HepG2 (cell line): ENCODE measurements at regions not wholly inside any gene's neighbourhood (a gene's known extent, or its start where the extent isn't known, plus 50 kb on each side); places are given as distances from the start of the nearest gene placed in this dataset.
A peak's percentile ranks its signal among the peaks of the same experiment; 100 is the strongest.

ENCODE experiments used
- ATAC-seq: fragments of 200-7000 bp; cut with Tn5 transposase; 3 replicates; pipeline ENCODE4 v1.9.1; 2020; ENCODE audit warnings: mild to moderate bottlenecking, moderate library complexity
- BruUV-seq: library from RNA; stranded (reverse); fragments of 400-500 nt; replicated peaks from 2 replicates; lab custom pipeline; 2021; lab: Mats Ljungman, UMichigan
- CTCF ChIA-PET: fragments of 300-600 bp; formaldehyde crosslinking; extraction: SDS; loops from one replicate; lab custom pipeline; 2021; ENCODE audit warnings: low total read pairs, inconsistent platforms, low intra/inter-chr PET ratio; lab: Yijun Ruan, JAX
- POLR2A ChIA-PET: fragments of 350-600 bp; sonication (Branson Sonifier 250); formaldehyde crosslinking; loops from one replicate; lab custom pipeline; 2020; ENCODE audit warnings: antibody characterized with exemption, inconsistent platforms; lab: Yijun Ruan, JAX
- DNase-seq: peaks from one replicate; pipeline ENCODE4 v3.0.0-alpha.2; 2015; ENCODE audit warnings: low spot score
- FAIRE-seq: peaks from 3 replicates; lab custom pipeline; 2011; peaks lifted over from hg19 to GRCh38; lab: Jason Lieb, UNC
- H2AFZ ChIP-seq: one replicate; pipeline ENCODE4 v1.6.1; 2011; ENCODE audit warnings: low read length, inconsistent platforms
- H3K27ac ChIP-seq: fragments of 300-600 bp; 3 replicates; pipeline ENCODE4 v1.8.0; 2011; ENCODE audit warnings: mixed run types, mild to moderate bottlenecking, mixed read lengths, low read length, inconsistent platforms; ENCODE audit not compliant: insufficient read depth; ENCODE audit errors: extremely low read length
- H3K27me3 ChIP-seq, 2 experiments: fragments of 200-600 bp in 1 of 2; 2 replicates in 1 of 2; 3 replicates in 1 of 2; pipeline versions ENCODE4 v1.6.0 to v1.8.0; 2011; ENCODE audit warnings: low read length in 2 of 2, mild to moderate bottlenecking in 2 of 2, moderate library complexity in 2 of 2, inconsistent platforms in 1 of 2; ENCODE audit not compliant: insufficient read depth in 2 of 2, control insufficient read depth in 1 of 2
- H3K36me3 ChIP-seq, 2 experiments: fragments of 200-600 bp in 1 of 2; replicated peaks in 1 of 2; 2 replicates in 1 of 2; 3 replicates in 1 of 2; pipeline versions ENCODE4 v1.5.1 to v1.8.0; 2011; ENCODE audit warnings: low read length in 2 of 2, inconsistent platforms in 1 of 2; ENCODE audit not compliant: insufficient read depth in 2 of 2, control insufficient read depth in 1 of 2
- H3K4me1 ChIP-seq: 2 replicates; pipeline ENCODE4 v1.5.1; 2012; ENCODE audit warnings: low read length, inconsistent platforms; ENCODE audit not compliant: insufficient read depth
- H3K4me2 ChIP-seq: 2 replicates; pipeline ENCODE4 v1.6.0; 2011; ENCODE audit warnings: low read depth, low read length, inconsistent platforms
- H3K4me3 ChIP-seq, 3 experiments: fragments of 200-600 bp in 1 of 3; sonication (generic), shearing (Covaris generic) in 1 of 3; replicated peaks in 1 of 3; 2 replicates each; pipeline ENCODE4 v1.5.1; 2011 to 2016; ENCODE audit warnings: low read length in 3 of 3, inconsistent platforms in 2 of 3, low read depth in 2 of 3, mild to moderate bottlenecking in 2 of 3, control low read depth in 1 of 3, mixed read lengths in 1 of 3; ENCODE audit not compliant: insufficient read depth in 1 of 3
- H3K79me2 ChIP-seq: one replicate; pipeline ENCODE4 v1.6.1; 2011; ENCODE audit warnings: low read length, inconsistent platforms; ENCODE audit not compliant: insufficient read depth
- H3K9ac ChIP-seq: 2 replicates; pipeline ENCODE4 v1.6.0; 2011; ENCODE audit warnings: mild to moderate bottlenecking, low read depth, low read length, inconsistent platforms; ENCODE audit not compliant: insufficient read depth
- H3K9me3 ChIP-seq: 2 replicates; pipeline ENCODE4 v1.5.1; 2012; ENCODE audit warnings: mild to moderate bottlenecking, low read length
- H4K20me1 ChIP-seq: 2 replicates; pipeline ENCODE4 v1.6.0; 2011; ENCODE audit warnings: inconsistent platforms, mild to moderate bottlenecking, low read length, moderate library complexity; ENCODE audit not compliant: insufficient read depth
- ATRX ChIP-seq: sonication (generic); formaldehyde crosslinking; IDR thresholded peaks from 2 replicates; pipeline ENCODE4 v1.4.0; 2020; ENCODE audit warnings: missing genetic modification reagents, borderline replicate concordance
- BCL6 ChIP-seq: IDR thresholded peaks from 2 replicates; pipeline ENCODE4 v1.6.1; 2016; ENCODE audit warnings: missing genetic modification reagents, missing compliant biosample characterization
- CEBPB ChIP-seq: IDR thresholded peaks from 2 replicates; pipeline ENCODE4 v1.6.1; 2011; ENCODE audit warnings: low read depth, low read length, improper control_type of control experiment, borderline replicate concordance
- HOXA5 ChIP-seq: sonication (generic); formaldehyde crosslinking; IDR thresholded peaks from 2 replicates; pipeline ENCODE4 v1.4.0; 2020; ENCODE audit warnings: missing genetic modification reagents
- SCMH1 ChIP-seq: sonication (generic); formaldehyde crosslinking; IDR thresholded peaks from 2 replicates; pipeline ENCODE4 v1.9.0; 2021; ENCODE audit warnings: missing genetic modification reagents, mild to moderate bottlenecking, borderline replicate concordance
- WGBS: methylation state at CpG from one replicate; pipeline ENCODE4 v1.1.6; 2017; ENCODE audit warnings: low lambda C conversion rate; 5-methylcytosine and 5-hydroxymethylcytosine counted together
- in situ Hi-C: cut with HindIII; loops from 2 replicates; pipeline ENCODE4 v1.10.0; 2017; ENCODE audit warnings: low pct_unique_long_range_greater_than_20kb; ENCODE audit not compliant: extremely low pct_ligation_motif_present
- intact Hi-C: fragments of 100-400 bp; cut with micrococcal nuclease; formaldehyde crosslinking; loops from one replicate; pipeline ENCODE4 v1.10.0; 2022; ENCODE audit not compliant: unreplicated experiment
- TF ChIP-seq, protein P1 (sequence below): sonication (generic); formaldehyde crosslinking; IDR thresholded peaks from 2 replicates; pipeline ENCODE4 v1.9.0; 2021; ENCODE audit warnings: mild to moderate bottlenecking, missing genetic modification reagents

GRCh38 chr10:109737626-109738025 lies 185.7 kb downstream of the XPNPEP1 start:
- CTCF ChIA-PET, result no interaction called here
- Histone ChIP-seq H3K27ac (no peak overlapping the region), H3K4me1 (no peaks in the 10 kb centered on the region), H3K9ac (no peak overlapping the region), H3K27me3 (no peaks in the 10 kb centered on the region; a peak in 1 of 5 replicates), H3K36me3 (no peaks in the 10 kb centered on the region)
- no peak for DNase-seq
- FAIRE-seq, result no peak
- POLR2A ChIA-PET, result no interaction called here
- intact Hi-C loops, result no loop called here
- TF ChIP-seq BCL6 (no peak), HOXA5 (no peak), SCMH1 (no peak), ATRX (CRISPR knock-in tag) (no peak), CEBPB (peak; percentile 45; the same call in 1 of the 2 replicates)
- TF ChIP-seq, protein P1, sequence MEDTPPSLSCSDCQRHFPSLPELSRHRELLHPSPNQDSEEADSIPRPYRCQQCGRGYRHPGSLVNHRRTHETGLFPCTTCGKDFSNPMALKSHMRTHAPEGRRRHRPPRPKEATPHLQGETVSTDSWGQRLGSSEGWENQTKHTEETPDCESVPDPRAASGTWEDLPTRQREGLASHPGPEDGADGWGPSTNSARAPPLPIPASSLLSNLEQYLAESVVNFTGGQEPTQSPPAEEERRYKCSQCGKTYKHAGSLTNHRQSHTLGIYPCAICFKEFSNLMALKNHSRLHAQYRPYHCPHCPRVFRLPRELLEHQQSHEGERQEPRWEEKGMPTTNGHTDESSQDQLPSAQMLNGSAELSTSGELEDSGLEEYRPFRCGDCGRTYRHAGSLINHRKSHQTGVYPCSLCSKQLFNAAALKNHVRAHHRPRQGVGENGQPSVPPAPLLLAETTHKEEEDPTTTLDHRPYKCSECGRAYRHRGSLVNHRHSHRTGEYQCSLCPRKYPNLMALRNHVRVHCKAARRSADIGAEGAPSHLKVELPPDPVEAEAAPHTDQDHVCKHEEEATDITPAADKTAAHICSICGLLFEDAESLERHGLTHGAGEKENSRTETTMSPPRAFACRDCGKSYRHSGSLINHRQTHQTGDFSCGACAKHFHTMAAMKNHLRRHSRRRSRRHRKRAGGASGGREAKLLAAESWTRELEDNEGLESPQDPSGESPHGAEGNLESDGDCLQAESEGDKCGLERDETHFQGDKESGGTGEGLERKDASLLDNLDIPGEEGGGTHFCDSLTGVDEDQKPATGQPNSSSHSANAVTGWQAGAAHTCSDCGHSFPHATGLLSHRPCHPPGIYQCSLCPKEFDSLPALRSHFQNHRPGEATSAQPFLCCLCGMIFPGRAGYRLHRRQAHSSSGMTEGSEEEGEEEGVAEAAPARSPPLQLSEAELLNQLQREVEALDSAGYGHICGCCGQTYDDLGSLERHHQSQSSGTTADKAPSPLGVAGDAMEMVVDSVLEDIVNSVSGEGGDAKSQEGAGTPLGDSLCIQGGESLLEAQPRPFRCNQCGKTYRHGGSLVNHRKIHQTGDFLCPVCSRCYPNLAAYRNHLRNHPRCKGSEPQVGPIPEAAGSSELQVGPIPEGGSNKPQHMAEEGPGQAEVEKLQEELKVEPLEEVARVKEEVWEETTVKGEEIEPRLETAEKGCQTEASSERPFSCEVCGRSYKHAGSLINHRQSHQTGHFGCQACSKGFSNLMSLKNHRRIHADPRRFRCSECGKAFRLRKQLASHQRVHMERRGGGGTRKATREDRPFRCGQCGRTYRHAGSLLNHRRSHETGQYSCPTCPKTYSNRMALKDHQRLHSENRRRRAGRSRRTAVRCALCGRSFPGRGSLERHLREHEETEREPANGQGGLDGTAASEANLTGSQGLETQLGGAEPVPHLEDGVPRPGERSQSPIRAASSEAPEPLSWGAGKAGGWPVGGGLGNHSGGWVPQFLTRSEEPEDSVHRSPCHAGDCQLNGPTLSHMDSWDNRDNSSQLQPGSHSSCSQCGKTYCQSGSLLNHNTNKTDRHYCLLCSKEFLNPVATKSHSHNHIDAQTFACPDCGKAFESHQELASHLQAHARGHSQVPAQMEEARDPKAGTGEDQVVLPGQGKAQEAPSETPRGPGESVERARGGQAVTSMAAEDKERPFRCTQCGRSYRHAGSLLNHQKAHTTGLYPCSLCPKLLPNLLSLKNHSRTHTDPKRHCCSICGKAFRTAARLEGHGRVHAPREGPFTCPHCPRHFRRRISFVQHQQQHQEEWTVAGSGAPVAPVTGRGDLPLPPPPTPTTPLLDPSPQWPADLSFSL (CRISPR knock-in tag), result no peak
- TF ChIP-seq, all 625 proteins: peak for 1
- ATAC-seq, result no peak
- Histone ChIP-seq H4K20me1 (no peaks in the 10 kb centered on the region), H3K4me2 (no peak overlapping the region), H3K4me3 (no peak overlapping the region), H3K79me2 (no peaks in the 10 kb centered on the region), H3K9me3 (no peaks in the 10 kb centered on the region), H2AFZ (no peak overlapping the region)
- in situ Hi-C loops, result no loop called here
- no TSS peak for BruUV-seq
- WGBS, result 40% methylated on average over 5 of the region's 5 CpGs
